Endothelial cell of umbilical vein (primary cell): ENCODE measurements at regions not wholly inside any gene's neighbourhood (a gene's known extent, or its start where the extent isn't known, plus 50 kb on each side); places are given as distances from the start of the nearest gene placed in this dataset.

ENCODE experiments used
- BruUV-seq: library from RNA; stranded (reverse); fragments of 400-500 nt; replicated peaks from 2 replicates; lab custom pipeline; 2021; lab: Mats Ljungman, UMichigan
- CTCF ChIA-PET: fragments of 300-600, 350-600 bp; sonication (Branson Sonifier 250); formaldehyde crosslinking; loops from one replicate; lab custom pipeline; 2021; ENCODE audit warnings: antibody characterized with exemption, inconsistent platforms; lab: Charles Lee
- POLR2A ChIA-PET: fragments of 300-600, 350-600 bp; sonication (Branson Sonifier 250); formaldehyde crosslinking; loops from one replicate; lab custom pipeline; 2021; ENCODE audit warnings: antibody characterized with exemption, inconsistent platforms; lab: Charles Lee
- DNase-seq: peaks from one replicate; pipeline ENCODE4 v3.0.0-alpha.2; 2011; ENCODE audit warnings: low read depth, low spot score
- FAIRE-seq: peaks from 2 replicates; lab custom pipeline; 2011; peaks lifted over from hg19 to GRCh38; lab: Jason Lieb, UNC
- H2AFZ ChIP-seq: 2 replicates; pipeline ENCODE4 v1.6.0; 2012; ENCODE audit warnings: low read depth, low read length, control low read depth, inconsistent platforms
- H3K27ac ChIP-seq: 2 replicates; pipeline ENCODE4 v1.5.1; 2011; ENCODE audit warnings: low read depth, mild to moderate bottlenecking, control low read depth, low read length, moderate library complexity; ENCODE audit not compliant: insufficient read depth
- H3K27me3 ChIP-seq, 2 experiments: 2 replicates each; pipeline versions ENCODE4 v1.6.0 to v1.6.1; 2011; ENCODE audit warnings: low read length in 2 of 2, mixed read lengths in 1 of 2; ENCODE audit not compliant: control insufficient read depth in 2 of 2, insufficient read depth in 2 of 2
- H3K36me3 ChIP-seq, 2 experiments: 2 replicates in 1 of 2; 3 replicates in 1 of 2; pipeline ENCODE4 v1.5.1; 2011; ENCODE audit warnings: low read length in 2 of 2, mild to moderate bottlenecking in 1 of 2, moderate library complexity in 1 of 2; ENCODE audit not compliant: control insufficient read depth in 2 of 2, insufficient read depth in 2 of 2; ENCODE audit errors: extremely low read depth in 1 of 2
- H3K4me1 ChIP-seq: 3 replicates; pipeline ENCODE4 v1.5.1; 2011; ENCODE audit warnings: mild to moderate bottlenecking, low read length; ENCODE audit not compliant: control insufficient read depth, insufficient read depth; ENCODE audit errors: extremely low read depth
- H3K4me2 ChIP-seq: 2 replicates; pipeline ENCODE4 v1.6.1; 2011; ENCODE audit warnings: low read length, control low read depth, mixed read lengths; ENCODE audit not compliant: insufficient read depth
- H3K4me3 ChIP-seq, 3 experiments: fragments of 200-600 bp in 1 of 3; sonication (generic), shearing (Covaris generic) in 1 of 3; replicated peaks in 1 of 3; 2 replicates each; pipeline ENCODE4 v1.5.1; 2011 to 2016; ENCODE audit warnings: control low read depth in 3 of 3, low read length in 3 of 3, mild to moderate bottlenecking in 2 of 3, inconsistent platforms in 1 of 3, low read depth in 1 of 3, moderate library complexity in 1 of 3; ENCODE audit not compliant: insufficient read depth in 1 of 3
- H3K79me2 ChIP-seq: 2 replicates; pipeline ENCODE4 v1.6.0; 2012; ENCODE audit warnings: low read length, inconsistent platforms; ENCODE audit not compliant: control insufficient read depth, insufficient read depth
- H3K9ac ChIP-seq: replicated peaks from 2 replicates; pipeline ENCODE3; 2011; ENCODE audit warnings: low read length, control low read depth; ENCODE audit not compliant: insufficient read depth; ENCODE audit errors: extremely low read depth
- H3K9me1 ChIP-seq: replicated peaks from 3 replicates; pipeline ENCODE4 v1.6.0; 2011; ENCODE audit warnings: mild to moderate bottlenecking, low read length; ENCODE audit not compliant: control insufficient read depth, insufficient read depth; ENCODE audit errors: extremely low read depth
- H3K9me3 ChIP-seq: replicated peaks from 2 replicates; pipeline ENCODE4 v1.5.1; 2012; ENCODE audit warnings: low read length, inconsistent platforms; ENCODE audit not compliant: control insufficient read depth, insufficient read depth
- H4K20me1 ChIP-seq: replicated peaks from 2 replicates; pipeline ENCODE3; 2011; ENCODE audit warnings: mild to moderate bottlenecking, low read length; ENCODE audit not compliant: control insufficient read depth, insufficient read depth; ENCODE audit errors: extremely low read depth
- CTCF ChIP-seq, 2 donors: IDR thresholded peaks; 1 replicate in 1 of 2; 2 replicates in 1 of 2; pipeline ENCODE4 v1.5.1; 2011; ENCODE audit warnings: low read length in 2 of 2, mild to moderate bottlenecking in 2 of 2, moderate library complexity in 2 of 2, control low read depth in 1 of 2, inconsistent platforms in 1 of 2, low read depth in 1 of 2; ENCODE audit not compliant: insufficient read depth in 1 of 2; ENCODE audit errors: extremely low read depth in 1 of 2
- EZH2 ChIP-seq: IDR thresholded peaks from 2 replicates; pipeline ENCODE4 v1.6.1; 2012; ENCODE audit warnings: borderline replicate concordance, low read depth, mild to moderate bottlenecking, moderate library complexity, low read length, inconsistent platforms; ENCODE audit not compliant: severe bottlenecking
- FOS ChIP-seq: IDR thresholded peaks from 2 replicates; pipeline ENCODE4 v1.6.1; 2011; ENCODE audit warnings: mild to moderate bottlenecking, low read length, moderate library complexity, borderline replicate concordance; ENCODE audit not compliant: insufficient read depth
- GATA2 ChIP-seq: IDR thresholded peaks from 2 replicates; pipeline ENCODE4 v1.7.0; 2011; ENCODE audit warnings: low read depth, mild to moderate bottlenecking, moderate library complexity, mixed read lengths, low read length; ENCODE audit not compliant: insufficient read length, insufficient read depth
- JUN ChIP-seq: IDR thresholded peaks from 2 replicates; pipeline ENCODE4 v1.6.1; 2011; ENCODE audit warnings: borderline replicate concordance, low read depth; ENCODE audit not compliant: insufficient read length, insufficient read depth
- MAX ChIP-seq: IDR thresholded peaks from 2 replicates; pipeline ENCODE4 v1.6.1; 2011; ENCODE audit not compliant: insufficient read depth, insufficient read length
- MYC ChIP-seq: IDR thresholded peaks from one replicate; pipeline ENCODE4 v1.6.1; 2011; ENCODE audit warnings: mild to moderate bottlenecking, low read depth, low read length
- POLR2A ChIP-seq: IDR thresholded peaks from 2 replicates; pipeline ENCODE4 v1.6.1; 2012; ENCODE audit warnings: low read depth, mild to moderate bottlenecking, control low read depth, low read length
- POLR2AphosphoS5 ChIP-seq: IDR thresholded peaks from 2 replicates; pipeline ENCODE4 v1.6.1; 2012; ENCODE audit warnings: low read depth, mild to moderate bottlenecking, control low read depth, low read length, moderate library complexity; ENCODE audit not compliant: insufficient read depth
- dilution Hi-C: fragments of 300-500 bp; cut with MboI; formaldehyde crosslinking; loops from one replicate; pipeline ENCODE4 v1.15.0; 2019; ENCODE audit warnings: low sequenced_read_pairs; ENCODE audit not compliant: extremely low pct_ligation_motif_present
- intact Hi-C: fragments of 100-400 bp; cut with micrococcal nuclease; formaldehyde crosslinking; loops from one replicate; pipeline ENCODE4 v1.10.0; 2022

- Histone ChIP-seq H3K9ac (no peak overlapping the region), H3K4me2 (no peak overlapping the region), H4K20me1 (no peaks in the 10 kb centered on the region), H3K79me2 (no peaks in the 10 kb centered on the region), H3K4me3 (no peak overlapping the region), H3K36me3 (no peaks in the 10 kb centered on the region), H3K9me1 (no peaks in the 10 kb centered on the region), H3K4me1 (peaks cover 6% of the 10 kb centered on the region), H2AFZ (no peak overlapping the region), H3K27ac (no peak overlapping the region), H3K27me3 (no peaks in the 10 kb centered on the region), H3K9me3 (no peaks in the 10 kb centered on the region)
- POLR2A ChIA-PET: no interaction called here
- BruUV-seq: no TSS peak
- DNase-seq: no peak
- CTCF ChIA-PET: no interaction called here
- no peak for FAIRE-seq
- intact Hi-C loops: no loop called here
- no peak for TF ChIP-seq POLR2AphosphoS5
- no peak for TF ChIP-seq EZH2
- no peak for TF ChIP-seq FOS
- TF ChIP-seq CTCF (IDR thresholded peaks at IDR 0.05; ENCODE audit: extremely low read depth in 1 of 2, insufficient read depth in 1 of 2, low read depth in 1 of 2, low read length in 2 of 2): no peak
- no peak for TF ChIP-seq JUN
- TF ChIP-seq GATA2: no peak
- no peak for TF ChIP-seq MYC
- TF ChIP-seq MAX: no peak
- TF ChIP-seq POLR2A: no peak
- dilution Hi-C loops: no loop called here
Observed at GRCh38 chr6:167470836-167471547, 146.1 kb downstream of the TTLL2 start.
